GM12892 (cell line): ENCODE measurements at regions not wholly inside any gene's neighbourhood (a gene's known extent, or its start where the extent isn't known, plus 50 kb on each side); places are given as distances from the start of the nearest gene placed in this dataset.

Source experiments
- POLR2A ChIP-seq: IDR thresholded peaks from 2 replicates; pipeline ENCODE4 v1.6.1; 2011; ENCODE audit warnings: low read depth, low read length, control low read depth
- POLR2AphosphoS5 ChIP-seq: IDR thresholded peaks from 2 replicates; pipeline ENCODE4 v1.6.1; 2011; ENCODE audit warnings: low read depth, low read length, control low read depth

- TF ChIP-seq POLR2AphosphoS5 (no peak), POLR2A (no peak)
Measured at GRCh38 chr4:151991001-151991883, 230.4 kb upstream of the GATB start.
